ENCODE measurements at regions not wholly inside any gene's neighbourhood (a gene's known extent, or its start where the extent isn't known, plus 50 kb on each side); places are given as distances from the start of the nearest gene placed in this dataset.

- no peaks in the 10 kb centered on the region for H3K9me3 ChIP-seq (ENCODE audit: insufficient read depth, low read depth, low read length)
- WGBS, result 84% methylated on average over 21 of the region's 21 CpGs
- no peak overlapping the region for H3K27ac ChIP-seq (ENCODE audit: low read depth, low read length)
- H3K4me3 ChIP-seq (ENCODE audit: low read length), result no peak overlapping the region
- peaks cover 11% of the 10 kb centered on the region for H3K4me1 ChIP-seq (ENCODE audit: insufficient read depth, low read length)
- no peaks in the 10 kb centered on the region for H3K36me3 ChIP-seq (ENCODE audit: insufficient read depth, low read length)
- H3K9ac ChIP-seq (ENCODE audit: low read depth, low read length), result no peak overlapping the region
- H3K27me3 ChIP-seq (ENCODE audit: insufficient read depth, low read length), result no peaks in the 10 kb centered on the region
Observed at GRCh38 chr16:85510041-85510659, 103.0 kb upstream of the GSE1 start.

- 85% methylated on average over 24 of the region's 24 CpGs for WGBS
- no peaks in the 10 kb centered on the region for H3K27me3 ChIP-seq (ENCODE audit: insufficient read depth, low read length)
- no peak overlapping the region for H3K9ac ChIP-seq (ENCODE audit: low read depth, low read length)
Observed at GRCh38 chr16:85511938-85512807, 100.9 kb upstream of the GSE1 start.

DNA sequence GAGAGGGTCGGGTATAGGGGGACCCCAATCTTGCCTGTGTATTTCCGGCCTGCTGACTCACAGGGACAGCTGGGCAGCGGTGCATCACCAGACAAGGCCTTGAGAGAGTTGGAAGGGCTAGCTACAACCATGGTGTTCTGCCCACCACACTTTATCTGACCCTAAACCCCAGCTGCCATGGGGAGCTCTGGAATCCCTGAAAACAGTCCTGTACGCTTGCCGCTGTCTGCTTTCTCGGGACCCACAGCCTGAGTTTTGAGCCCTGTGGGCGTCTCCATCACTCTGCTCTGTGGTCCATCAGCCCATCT, 100.4 kb upstream of the GSE1 start:
- H3K4me3 ChIP-seq (ENCODE audit: low read length), result no peak overlapping the region
- WGBS, result 93% methylated on average over 7 of the region's 7 CpGs
- H3K9ac ChIP-seq (ENCODE audit: low read depth, low read length), result no peak overlapping the region

More at GRCh38 chr16:85511938-85512807, 100.9 kb upstream of the GSE1 start:
- H3K9me3 ChIP-seq (ENCODE audit: insufficient read depth, low read depth, low read length), result no peaks in the 10 kb centered on the region
- H3K36me3 ChIP-seq (ENCODE audit: insufficient read depth, low read length), result no peaks in the 10 kb centered on the region
- H3K27ac ChIP-seq (ENCODE audit: low read depth, low read length), result no peak overlapping the region
- H3K4me3 ChIP-seq (ENCODE audit: low read length), result no peak overlapping the region
- peaks cover 11% of the 10 kb centered on the region for H3K4me1 ChIP-seq (ENCODE audit: insufficient read depth, low read length)

GRCh38 chr16:85513180-85513579, 99.9 kb upstream of the GSE1 start:
- Histone ChIP-seq H3K9ac (ENCODE audit: low read depth, low read length) (no peak overlapping the region), H3K9me3 (ENCODE audit: insufficient read depth, low read depth, low read length) (no peaks in the 10 kb centered on the region), H3K4me1 (ENCODE audit: insufficient read depth, low read length) (peaks cover 11% of the 10 kb centered on the region), H3K27me3 (ENCODE audit: insufficient read depth, low read length) (no peaks in the 10 kb centered on the region), H3K4me3 (ENCODE audit: low read length) (no peak overlapping the region), H3K36me3 (ENCODE audit: insufficient read depth, low read length) (no peaks in the 10 kb centered on the region), H3K27ac (ENCODE audit: low read depth, low read length) (no peak overlapping the region)
- 92% methylated on average over 9 of the region's 9 CpGs for WGBS

More for the DNA sequence above, 100.4 kb upstream of the GSE1 start:
- Histone ChIP-seq H3K36me3 (ENCODE audit: insufficient read depth, low read length) (no peaks in the 10 kb centered on the region), H3K27me3 (ENCODE audit: insufficient read depth, low read length) (no peaks in the 10 kb centered on the region), H3K9me3 (ENCODE audit: insufficient read depth, low read depth, low read length) (no peaks in the 10 kb centered on the region), H3K27ac (ENCODE audit: low read depth, low read length) (no peak overlapping the region), H3K4me1 (ENCODE audit: insufficient read depth, low read length) (peaks cover 11% of the 10 kb centered on the region)

- Histone ChIP-seq H3K36me3 (ENCODE audit: insufficient read depth, low read length) (no peaks in the 10 kb centered on the region), H3K4me3 (ENCODE audit: low read length) (no peak overlapping the region), H3K9me3 (ENCODE audit: insufficient read depth, low read depth, low read length) (no peaks in the 10 kb centered on the region), H3K9ac (ENCODE audit: low read depth, low read length) (no peak overlapping the region), H3K27ac (ENCODE audit: low read depth, low read length) (no peak overlapping the region), H3K27me3 (ENCODE audit: insufficient read depth, low read length) (no peaks in the 10 kb centered on the region), H3K4me1 (ENCODE audit: insufficient read depth, low read length) (peaks cover 11% of the 10 kb centered on the region)
- WGBS, result 71% methylated on average over 10 of the region's 10 CpGs
Observed at GRCh38 chr16:85513649-85514048, 99.5 kb upstream of the GSE1 start.

DNA sequence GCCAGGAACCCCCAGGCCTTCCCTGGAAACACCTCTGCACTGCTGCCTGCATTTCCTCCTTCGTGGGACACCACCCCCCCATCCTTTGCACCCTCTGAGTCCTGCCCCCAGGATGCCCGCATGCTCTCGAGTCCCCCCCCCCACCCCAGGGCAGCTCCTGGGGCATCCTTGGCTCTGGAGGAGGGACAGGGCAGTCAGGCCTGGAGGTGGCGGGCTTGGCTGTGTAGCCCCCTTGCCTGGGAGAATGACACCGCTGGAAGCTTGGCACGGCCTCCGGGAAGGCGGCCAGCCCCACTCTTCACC, 98.9 kb upstream of the GSE1 start:
- H3K27ac ChIP-seq (ENCODE audit: low read depth, low read length), result no peak overlapping the region
- WGBS, result 22% methylated on average over 7 of the region's 8 CpGs

GRCh38 chr16:85514598-85515318, 98.4 kb upstream of the GSE1 start:
- Histone ChIP-seq H3K36me3 (ENCODE audit: insufficient read depth, low read length) (no peaks in the 10 kb centered on the region), H3K9ac (ENCODE audit: low read depth, low read length) (no peak overlapping the region), H3K4me3 (ENCODE audit: low read length) (no peak overlapping the region), H3K9me3 (ENCODE audit: insufficient read depth, low read depth, low read length) (no peaks in the 10 kb centered on the region), H3K27ac (ENCODE audit: low read depth, low read length) (no peak overlapping the region), H3K27me3 (ENCODE audit: insufficient read depth, low read length) (no peaks in the 10 kb centered on the region), H3K4me1 (ENCODE audit: insufficient read depth, low read length) (peaks cover 11% of the 10 kb centered on the region)
- WGBS, result 65% methylated on average over 18 of the region's 18 CpGs

More for the DNA sequence above, 98.9 kb upstream of the GSE1 start:
- Histone ChIP-seq H3K4me3 (ENCODE audit: low read length) (no peak overlapping the region), H3K27me3 (ENCODE audit: insufficient read depth, low read length) (no peaks in the 10 kb centered on the region), H3K9me3 (ENCODE audit: insufficient read depth, low read depth, low read length) (no peaks in the 10 kb centered on the region), H3K36me3 (ENCODE audit: insufficient read depth, low read length) (no peaks in the 10 kb centered on the region), H3K9ac (ENCODE audit: low read depth, low read length) (no peak overlapping the region), H3K4me1 (ENCODE audit: insufficient read depth, low read length) (peaks cover 11% of the 10 kb centered on the region)

DNA sequence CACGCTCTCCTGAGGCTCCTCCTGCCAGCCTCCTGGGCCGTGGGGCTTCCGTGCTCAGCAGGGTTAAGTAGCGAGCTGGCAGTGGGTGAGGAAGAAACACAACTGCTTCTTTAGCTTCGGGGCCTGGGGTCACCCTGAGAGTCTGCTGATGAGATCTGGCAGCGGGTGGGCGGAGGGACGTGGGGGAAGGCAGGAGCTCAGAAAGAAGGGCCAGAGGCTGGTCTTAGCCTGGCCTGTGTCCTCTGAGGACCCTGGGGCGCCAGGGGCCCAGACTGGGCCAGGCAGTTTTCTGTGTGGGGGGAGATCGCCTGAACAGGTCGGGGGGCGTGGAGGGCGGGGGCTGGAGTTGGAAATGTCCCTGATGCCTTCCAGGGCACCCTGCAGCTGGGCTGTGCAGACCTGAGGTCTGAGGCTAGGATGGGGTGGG, 97.8 kb upstream of the GSE1 start:
- no peak overlapping the region for H3K27ac ChIP-seq (ENCODE audit: low read depth, low read length)

DNA sequence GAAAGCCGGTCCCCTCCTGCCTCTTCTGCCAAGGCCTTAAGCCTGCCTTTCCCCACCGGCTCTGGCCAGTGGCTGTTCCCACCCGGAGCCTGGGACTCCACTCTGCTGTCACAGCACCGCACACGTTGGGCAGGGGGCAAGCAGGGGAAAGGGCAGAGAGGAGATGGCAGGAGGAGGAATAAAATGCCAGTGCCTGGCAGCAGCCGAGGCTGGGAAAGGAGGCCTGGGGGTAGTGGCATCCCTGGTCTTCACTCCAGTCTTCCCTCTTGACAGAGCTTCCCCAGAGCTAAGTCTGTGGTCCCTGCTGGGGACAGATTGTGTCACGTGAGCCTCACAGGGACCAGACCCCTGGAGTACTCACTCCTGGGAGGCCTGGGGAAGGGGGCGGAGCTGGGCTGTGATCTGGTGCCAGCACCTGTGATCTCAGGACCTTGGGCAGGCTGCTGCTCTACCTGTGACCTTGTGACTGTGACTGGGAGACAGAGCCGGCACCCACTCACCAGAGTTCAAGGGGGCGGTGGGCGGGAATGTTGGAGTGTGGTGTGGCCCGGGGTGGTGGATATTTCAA, 97.2 kb upstream of the GSE1 start:
- peaks cover 11% of the 10 kb centered on the region for H3K4me1 ChIP-seq (ENCODE audit: insufficient read depth, low read length)
- no peaks in the 10 kb centered on the region for H3K9me3 ChIP-seq (ENCODE audit: insufficient read depth, low read depth, low read length)
- no peak overlapping the region for H3K27ac ChIP-seq (ENCODE audit: low read depth, low read length)
- H3K36me3 ChIP-seq (ENCODE audit: insufficient read depth, low read length), result no peaks in the 10 kb centered on the region
- no peak overlapping the region for H3K9ac ChIP-seq (ENCODE audit: low read depth, low read length)
- WGBS, result 87% methylated on average over 11 of the region's 12 CpGs
- H3K4me3 ChIP-seq (ENCODE audit: low read length), result no peak overlapping the region
- no peaks in the 10 kb centered on the region for H3K27me3 ChIP-seq (ENCODE audit: insufficient read depth, low read length)

More for the DNA sequence above, 97.8 kb upstream of the GSE1 start:
- peaks cover 11% of the 10 kb centered on the region for H3K4me1 ChIP-seq (ENCODE audit: insufficient read depth, low read length)
- no peak overlapping the region for H3K9ac ChIP-seq (ENCODE audit: low read depth, low read length)
- no peak overlapping the region for H3K4me3 ChIP-seq (ENCODE audit: low read length)
- no peaks in the 10 kb centered on the region for H3K36me3 ChIP-seq (ENCODE audit: insufficient read depth, low read length)
- 69% methylated on average over 13 of the region's 13 CpGs for WGBS
- no peaks in the 10 kb centered on the region for H3K9me3 ChIP-seq (ENCODE audit: insufficient read depth, low read depth, low read length)
- H3K27me3 ChIP-seq (ENCODE audit: insufficient read depth, low read length), result no peaks in the 10 kb centered on the region

- H3K36me3 ChIP-seq (ENCODE audit: insufficient read depth, low read length), result no peaks in the 10 kb centered on the region
- H3K4me3 ChIP-seq (ENCODE audit: low read length), result no peak overlapping the region
- no peaks in the 10 kb centered on the region for H3K9me3 ChIP-seq (ENCODE audit: insufficient read depth, low read depth, low read length)
- H3K4me1 ChIP-seq (ENCODE audit: insufficient read depth, low read length), result peaks cover 11% of the 10 kb centered on the region
- H3K27ac ChIP-seq (ENCODE audit: low read depth, low read length), result no peak overlapping the region
- H3K9ac ChIP-seq (ENCODE audit: low read depth, low read length), result no peak overlapping the region
- WGBS, result 92% methylated on average over 7 of the region's 7 CpGs
- no peaks in the 10 kb centered on the region for H3K27me3 ChIP-seq (ENCODE audit: insufficient read depth, low read length)
Observed at GRCh38 chr16:85517154-85517553, 96.0 kb upstream of the GSE1 start.

DNA sequence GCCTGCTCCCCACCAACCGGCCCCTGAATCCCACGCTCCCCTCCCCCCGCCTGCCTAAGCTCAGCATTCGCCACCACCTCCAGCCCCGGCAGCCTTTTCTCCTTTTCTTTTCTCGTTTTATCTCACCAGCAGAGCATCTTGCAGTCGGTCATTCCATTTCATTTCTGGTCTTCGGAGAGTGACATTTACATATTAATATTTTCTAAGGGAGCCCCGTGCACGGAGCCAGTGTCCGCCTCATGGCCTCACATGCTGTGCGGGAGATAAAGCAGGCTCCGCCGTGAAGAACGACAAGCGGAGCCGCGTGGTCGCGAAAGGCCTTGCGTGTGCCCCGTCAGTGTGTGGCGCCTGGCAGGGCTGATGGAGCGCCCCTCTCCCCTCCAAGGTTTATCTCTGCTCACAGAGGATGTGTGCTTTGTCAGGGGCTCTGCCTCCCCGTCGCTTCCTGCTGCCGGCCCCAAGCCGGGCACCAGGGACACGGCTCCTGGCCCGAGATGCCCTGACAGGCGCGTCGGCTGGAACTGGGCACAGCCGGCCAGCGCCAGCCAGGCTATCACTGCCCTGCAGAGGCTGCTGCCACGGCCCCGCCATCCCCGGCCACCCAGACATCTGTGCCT, 95.5 kb upstream of the GSE1 start:
- H3K4me3 ChIP-seq (ENCODE audit: low read length), result no peak overlapping the region
- WGBS, result 87% methylated on average over 38 of the region's 38 CpGs
- H3K27ac ChIP-seq (ENCODE audit: low read depth, low read length), result no peak overlapping the region
- H3K27me3 ChIP-seq (ENCODE audit: insufficient read depth, low read length), result no peaks in the 10 kb centered on the region
- H3K9ac ChIP-seq (ENCODE audit: low read depth, low read length), result no peak overlapping the region
- peaks cover 11% of the 10 kb centered on the region for H3K4me1 ChIP-seq (ENCODE audit: insufficient read depth, low read length)
- no peaks in the 10 kb centered on the region for H3K9me3 ChIP-seq (ENCODE audit: insufficient read depth, low read depth, low read length)
- H3K36me3 ChIP-seq (ENCODE audit: insufficient read depth, low read length), result no peaks in the 10 kb centered on the region
